ENCODE measurements at regions not wholly inside any gene's neighbourhood (a gene's known extent, or its start where the extent isn't known, plus 50 kb on each side); places are given as distances from the start of the nearest gene placed in this dataset.

GRCh38 chr18:44035554-44035953, 645.1 kb upstream of the SETBP1 start:
- no peaks in the 10 kb centered on the region for H3K36me3 ChIP-seq (ENCODE audit: control insufficient read depth in 2 of 2, insufficient read depth in 1 of 2, low read length in 2 of 2)
- CTCF ChIA-PET = no interaction called here
- no peak overlapping the region for H3K4me3 ChIP-seq (ENCODE audit: low read depth, low read length)
- no peaks in the 10 kb centered on the region for H3K9me3 ChIP-seq (ENCODE audit: control insufficient read depth, insufficient read depth, low read depth, low read length)
- POLR2A ChIA-PET = no interaction called here
- no peak for TF ChIP-seq YY1 (tag by site-specific recombination; IDR thresholded peaks at IDR 0.05)
- TF ChIP-seq ZNF202 (tag by site-specific recombination; IDR thresholded peaks at IDR 0.05; ENCODE audit: borderline replicate concordance) = no peak
- TF ChIP-seq ZNF10 (tag by site-specific recombination; IDR thresholded peaks at IDR 0.05) = no peak
- TF ChIP-seq ZNF350 (tag by site-specific recombination; IDR thresholded peaks at IDR 0.05) = no peak
- TF ChIP-seq BCL11A (tag by site-specific recombination; IDR thresholded peaks at IDR 0.05; ENCODE audit: low read depth) = no peak
- TF ChIP-seq ZNF76 (tag by site-specific recombination; IDR thresholded peaks at IDR 0.05; ENCODE audit: borderline replicate concordance, low read depth) = no peak
- TF ChIP-seq ZBTB20 (tag by site-specific recombination; IDR thresholded peaks at IDR 0.05) = no peak
- no peak for TF ChIP-seq ZNF426 (tag by site-specific recombination; IDR thresholded peaks at IDR 0.05)
- TF ChIP-seq ZNF133 (tag by site-specific recombination; IDR thresholded peaks at IDR 0.05) = no peak
- TF ChIP-seq ZNF146 (tag by site-specific recombination; IDR thresholded peaks at IDR 0.05) = no peak
- H3K27ac ChIP-seq (ENCODE audit: extremely low read depth, low read depth, low read length) = no peak overlapping the region
- H3K4me1 ChIP-seq (ENCODE audit: control insufficient read depth, insufficient read depth, low read length) = no peaks in the 10 kb centered on the region

GRCh38 chr18:44036501-44036900, 644.2 kb upstream of the SETBP1 start:
- no peaks in the 10 kb centered on the region for H3K36me3 ChIP-seq (ENCODE audit: control insufficient read depth in 2 of 2, insufficient read depth in 1 of 2, low read length in 2 of 2)
- no peaks in the 10 kb centered on the region for H3K4me1 ChIP-seq (ENCODE audit: control insufficient read depth, insufficient read depth, low read length)
- CTCF ChIA-PET = no interaction called here
- no peak overlapping the region for H3K27ac ChIP-seq (ENCODE audit: extremely low read depth, low read depth, low read length)
- POLR2A ChIA-PET = no interaction called here
- H3K4me3 ChIP-seq (ENCODE audit: low read depth, low read length) = no peak overlapping the region
- H3K9me3 ChIP-seq (ENCODE audit: control insufficient read depth, insufficient read depth, low read depth, low read length) = no peaks in the 10 kb centered on the region
- TF ChIP-seq ZNF600 (tag by site-specific recombination; IDR thresholded peaks at IDR 0.05) = no peak
- TF ChIP-seq ZFHX2 (tag by site-specific recombination; conservative IDR thresholded peaks at IDR 0.05) = no peak
- no peak for TF ChIP-seq ZNF660 (tag by site-specific recombination; IDR thresholded peaks at IDR 0.05)
- TF ChIP-seq ZSCAN18 (tag by site-specific recombination; IDR thresholded peaks at IDR 0.05) = no peak
- no peak for TF ChIP-seq ZNF529 (tag by site-specific recombination; IDR thresholded peaks at IDR 0.05; ENCODE audit: insufficient replicate concordance)
- no peak for TF ChIP-seq ZBTB20 (tag by site-specific recombination; IDR thresholded peaks at IDR 0.05)
- no peak for TF ChIP-seq ZNF292 (tag by site-specific recombination; IDR thresholded peaks at IDR 0.05; ENCODE audit: borderline replicate concordance, low read depth)
- TF ChIP-seq ZNF510 (tag by site-specific recombination; IDR thresholded peaks at IDR 0.05; ENCODE audit: insufficient replicate concordance) = no peak
- TF ChIP-seq SCRT1 (tag by site-specific recombination; IDR thresholded peaks at IDR 0.05; ENCODE audit: borderline replicate concordance) = no peak
- no peak for TF ChIP-seq ZNF518A (tag by site-specific recombination; conservative IDR thresholded peaks at IDR 0.05; ENCODE audit: low read depth)

Data from HEK293 (cell line).